SHP77 treated with DMSO at 0.1 percent for 48 hours (cell line): ENCODE measurements at regions not wholly inside any gene's neighbourhood (a gene's known extent, or its start where the extent isn't known, plus 50 kb on each side); places are given as distances from the start of the nearest gene placed in this dataset.
"Not testable (repeated sequence)": the region's sequence is repeated elsewhere in the genome, so short reads cannot be mapped to it uniquely, and the experiment has no call there.

ENCODE experiments used
- DNase-seq: peaks from one replicate; lab custom pipeline; 2025; lab: John Stamatoyannopoulos, UW

- DNase-seq, result no peak
Measured at GRCh38 chr6:112401083-112401482, 54.0 kb downstream of the RFPL4B start.

- no peak for DNase-seq
Measured at GRCh38 chr6:112407101-112407590, 60.0 kb downstream of the RFPL4B start.

GRCh38 chr6:112408522-112408921 is 61.4 kb downstream of the RFPL4B start:
- no peak for DNase-seq

GRCh38 chr6:112409311-112409710 is 62.2 kb downstream of the RFPL4B start:
- no peak for DNase-seq

GRCh38 chr6:112413780-112414179 is 66.7 kb downstream of the RFPL4B start:
- no peak for DNase-seq

- no peak for DNase-seq
Measured at GRCh38 chr6:112415366-112415765, 68.2 kb downstream of the RFPL4B start.

- DNase-seq, result no peak
Measured at GRCh38 chr6:112416866-112417265, 69.7 kb downstream of the RFPL4B start.

GRCh38 chr6:112427011-112427410 is 79.9 kb downstream of the RFPL4B start:
- not testable (repeated sequence) for DNase-seq

- no peak for DNase-seq
Measured at GRCh38 chr6:112427499-112427898, 80.4 kb downstream of the RFPL4B start.

GRCh38 chr6:112428477-112428876 is 81.3 kb downstream of the RFPL4B start:
- DNase-seq, result no peak

GRCh38 chr6:112429226-112429625 is 82.1 kb downstream of the RFPL4B start:
- DNase-seq, result no peak

GRCh38 chr6:112431803-112432202 is 84.7 kb downstream of the RFPL4B start:
- no peak for DNase-seq

- DNase-seq, result no peak
Measured at GRCh38 chr6:112432853-112433252, 85.7 kb downstream of the RFPL4B start.

GRCh38 chr6:112433457-112433856 is 86.3 kb downstream of the RFPL4B start:
- no peak for DNase-seq

- no peak for DNase-seq
Measured at GRCh38 chr6:112434896-112435435, 87.8 kb downstream of the RFPL4B start.

GRCh38 chr6:112437058-112437457 is 89.9 kb downstream of the RFPL4B start:
- DNase-seq, result no peak

- no peak for DNase-seq
Measured at GRCh38 chr6:112439010-112439409, 91.9 kb downstream of the RFPL4B start.

- no peak for DNase-seq
Measured at GRCh38 chr6:112439432-112439831, 92.3 kb downstream of the RFPL4B start.

GRCh38 chr6:112441607-112442006 is 94.5 kb downstream of the RFPL4B start:
- DNase-seq, result no peak

- no peak for DNase-seq
Measured at GRCh38 chr6:112443179-112444065, 96.3 kb downstream of the RFPL4B start.

GRCh38 chr6:112448786-112449185 is 101.7 kb downstream of the RFPL4B start:
- not testable (repeated sequence) for DNase-seq

GRCh38 chr6:112450663-112451062 is 103.5 kb downstream of the RFPL4B start:
- no peak for DNase-seq

GRCh38 chr6:112457886-112458285 is 110.8 kb downstream of the RFPL4B start:
- no peak for DNase-seq
